NCI-H1105 treated with DMSO at 0.1 percent for 48 hours (cell line): ENCODE measurements at regions not wholly inside any gene's neighbourhood (a gene's known extent, or its start where the extent isn't known, plus 50 kb on each side); places are given as distances from the start of the nearest gene placed in this dataset.
"Not testable (repeated sequence)": the region's sequence is repeated elsewhere in the genome, so short reads cannot be mapped to it uniquely, and the experiment has no call there.

Experiments used
- DNase-seq: peaks from one replicate; lab custom pipeline; 2025; lab: John Stamatoyannopoulos, UW

DNA sequence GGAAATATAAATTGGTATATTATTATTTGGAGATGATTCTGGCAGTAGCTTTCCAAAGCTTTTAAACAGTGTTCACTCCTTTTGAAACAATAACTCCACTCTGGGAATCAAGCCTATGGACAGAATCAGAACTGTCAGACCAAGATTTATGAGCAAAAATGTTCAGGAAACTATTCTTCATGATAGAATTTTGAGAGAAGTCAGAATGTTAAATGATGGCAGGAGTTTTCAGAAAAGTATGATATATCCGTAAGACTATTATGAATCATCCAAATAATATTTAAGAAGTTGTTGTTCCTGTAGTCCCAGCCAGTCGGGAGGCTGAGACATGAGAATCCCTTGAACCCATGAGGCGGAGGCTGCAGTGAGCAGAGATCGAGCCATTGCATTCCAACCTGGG, 50.5 kb upstream of the ADGRG2 start:
- DNase-seq: no peak

DNA sequence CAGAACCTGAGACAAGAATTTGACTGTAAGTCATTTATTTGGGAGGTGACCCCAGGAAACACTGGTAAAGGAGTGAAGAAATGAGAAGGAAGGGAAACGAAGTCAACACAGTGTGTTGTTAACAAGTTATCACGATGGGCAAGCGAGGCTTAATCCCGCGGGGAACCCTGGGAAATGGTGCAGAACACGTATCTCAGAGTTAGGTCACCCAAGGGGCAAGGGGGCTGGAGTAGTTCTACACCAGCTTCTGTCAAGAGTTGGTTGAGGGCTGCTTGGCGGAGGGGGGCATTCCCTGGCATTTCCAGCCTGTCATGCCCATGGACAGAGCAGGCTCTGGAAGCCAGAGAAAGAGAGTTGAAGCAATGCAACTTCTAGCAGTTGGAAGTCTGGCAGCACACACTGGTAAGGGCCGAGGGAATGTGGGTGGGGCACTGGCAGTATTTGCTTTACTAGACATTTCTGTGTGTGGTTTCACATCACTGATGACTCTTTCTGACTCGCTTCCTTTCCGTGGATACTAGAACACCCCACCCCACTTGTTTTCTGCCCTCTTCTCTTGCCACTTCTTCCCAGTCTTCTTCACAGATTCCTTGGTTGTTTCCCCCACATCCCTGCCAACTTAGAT, 52.2 kb upstream of the ADGRG2 start:
- DNase-seq: no peak

DNA sequence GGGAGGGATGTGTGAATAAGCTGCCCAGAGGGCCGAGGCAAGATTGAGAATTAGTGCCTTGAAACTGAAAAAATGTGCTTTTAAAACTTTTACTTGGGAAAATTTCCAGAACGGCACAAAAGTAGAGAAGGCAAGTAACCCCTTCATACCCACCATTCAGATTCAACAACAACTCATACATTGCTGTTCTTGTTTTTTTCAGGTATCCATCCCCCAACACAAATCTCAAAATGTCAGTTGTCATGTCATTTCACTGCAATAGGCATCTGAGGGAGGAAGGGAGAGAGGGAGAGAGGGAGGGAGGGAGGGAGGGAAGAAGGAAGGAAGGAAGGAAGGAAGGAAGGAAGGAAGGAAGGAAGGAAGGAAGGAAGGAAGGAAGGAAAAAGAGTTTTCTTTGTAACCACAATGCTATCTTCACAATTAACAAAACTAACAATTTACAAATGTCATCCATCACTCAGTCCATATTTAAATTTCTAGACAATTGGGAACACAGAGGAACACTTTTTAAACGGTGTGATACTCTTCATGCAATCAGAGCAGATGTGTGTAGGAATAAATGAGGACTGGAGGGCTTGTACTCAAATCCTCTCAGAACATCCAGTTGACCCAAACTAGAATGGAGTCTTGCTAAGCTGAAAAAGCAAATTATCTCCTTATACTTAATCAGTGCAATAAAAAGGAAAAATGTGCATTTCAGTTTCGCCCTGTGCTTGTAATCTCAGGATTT, 54.8 kb upstream of the ADGRG2 start:
- DNase-seq: no peak

DNA sequence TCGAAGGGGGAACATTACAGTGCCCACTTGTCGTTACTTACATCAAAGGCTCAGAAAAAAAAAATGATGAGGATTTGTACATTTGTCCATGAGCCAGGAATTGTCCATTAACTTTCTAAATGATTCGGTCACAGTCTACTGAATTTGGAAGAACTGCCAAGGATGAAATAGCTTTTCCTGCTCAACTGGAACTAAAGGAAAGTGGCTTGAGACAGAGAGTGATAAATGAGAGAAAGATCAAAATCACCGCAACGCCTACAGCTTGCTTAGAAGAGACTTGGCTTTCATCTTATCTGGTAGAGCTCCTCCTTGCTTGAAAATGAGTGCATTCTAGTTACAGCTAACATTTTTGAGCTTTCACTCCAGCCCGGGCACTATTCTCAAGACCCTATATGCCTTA, 55.5 kb upstream of the ADGRG2 start:
- DNase-seq: peak; percentile 73

DNA sequence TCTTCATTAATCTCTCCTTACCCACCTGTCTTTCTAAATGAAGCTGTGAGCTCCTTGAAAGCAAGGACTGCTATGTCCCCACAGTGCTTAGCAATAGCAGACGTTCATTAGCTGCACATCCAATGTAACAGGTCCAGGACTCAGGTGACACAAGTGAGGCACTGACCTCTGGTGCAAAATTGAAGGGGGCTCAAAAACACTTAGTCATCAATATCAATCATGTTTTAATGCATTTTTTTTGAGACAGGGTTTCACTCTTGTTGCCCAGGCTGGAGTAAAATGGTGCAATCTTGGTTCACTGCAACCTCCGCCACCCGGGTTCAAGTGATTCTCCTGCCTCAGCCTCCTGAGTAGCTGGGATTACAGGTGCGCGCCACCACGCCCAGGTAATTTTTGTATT, 56.1 kb upstream of the ADGRG2 start:
- DNase-seq: no peak

DNA sequence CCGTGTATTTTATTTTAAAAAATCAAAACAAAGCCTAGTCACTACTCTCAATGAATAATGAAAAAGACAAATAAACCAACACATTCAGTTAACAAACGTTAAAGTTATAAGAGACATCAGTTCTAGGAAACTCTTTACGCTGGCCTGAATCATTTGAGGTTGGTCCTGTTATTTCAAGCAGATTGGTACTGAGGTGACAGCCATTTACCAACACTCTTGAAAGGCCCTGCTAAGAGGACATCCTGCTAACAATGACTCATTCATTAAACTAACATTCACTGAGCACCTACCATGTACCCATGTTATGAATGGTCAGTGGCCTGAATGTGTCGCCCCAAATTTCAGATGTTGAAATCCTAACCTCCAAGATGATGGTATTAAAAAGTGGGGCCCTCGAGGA, 57.1 kb upstream of the ADGRG2 start:
- DNase-seq: no peak

DNA sequence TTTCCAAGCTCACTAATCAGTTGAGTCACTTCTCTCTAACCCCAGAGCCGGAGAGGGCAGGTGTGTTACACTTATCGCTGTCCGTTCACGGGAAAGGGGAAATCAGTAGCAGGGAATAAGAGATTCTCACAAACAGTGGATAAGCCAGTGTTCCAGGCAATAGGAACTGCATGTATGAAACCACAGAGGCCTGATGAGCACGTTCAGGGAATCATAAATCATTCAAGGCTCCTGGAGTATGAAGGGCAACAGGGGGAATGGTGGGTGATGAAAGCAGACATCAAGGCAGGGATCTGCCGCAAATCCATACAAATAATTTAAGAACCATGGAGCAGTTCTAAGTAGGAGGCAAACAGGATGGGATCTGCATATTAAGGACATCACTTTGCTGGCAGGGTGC, 59.1 kb upstream of the ADGRG2 start:
- DNase-seq: no peak

DNA sequence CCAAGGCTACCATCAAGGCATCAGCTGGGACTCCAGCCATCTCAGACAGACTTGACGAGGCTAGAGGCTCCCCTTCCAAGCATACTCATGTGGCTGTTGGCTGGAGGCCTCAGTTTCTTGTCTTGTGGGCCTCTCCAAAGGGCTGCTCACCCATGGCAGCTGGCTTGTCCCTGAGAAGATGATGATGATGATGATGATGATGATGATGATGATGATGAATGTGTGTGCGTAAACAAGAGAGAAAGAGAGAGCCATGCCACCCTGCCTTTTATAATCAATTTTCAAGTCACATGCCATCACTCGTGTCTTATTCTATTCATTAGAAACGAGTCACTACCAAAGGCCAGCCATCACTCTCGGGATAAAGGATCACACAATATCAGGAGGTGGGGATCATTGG, 60.5 kb upstream of the ADGRG2 start:
- DNase-seq: no peak

DNA sequence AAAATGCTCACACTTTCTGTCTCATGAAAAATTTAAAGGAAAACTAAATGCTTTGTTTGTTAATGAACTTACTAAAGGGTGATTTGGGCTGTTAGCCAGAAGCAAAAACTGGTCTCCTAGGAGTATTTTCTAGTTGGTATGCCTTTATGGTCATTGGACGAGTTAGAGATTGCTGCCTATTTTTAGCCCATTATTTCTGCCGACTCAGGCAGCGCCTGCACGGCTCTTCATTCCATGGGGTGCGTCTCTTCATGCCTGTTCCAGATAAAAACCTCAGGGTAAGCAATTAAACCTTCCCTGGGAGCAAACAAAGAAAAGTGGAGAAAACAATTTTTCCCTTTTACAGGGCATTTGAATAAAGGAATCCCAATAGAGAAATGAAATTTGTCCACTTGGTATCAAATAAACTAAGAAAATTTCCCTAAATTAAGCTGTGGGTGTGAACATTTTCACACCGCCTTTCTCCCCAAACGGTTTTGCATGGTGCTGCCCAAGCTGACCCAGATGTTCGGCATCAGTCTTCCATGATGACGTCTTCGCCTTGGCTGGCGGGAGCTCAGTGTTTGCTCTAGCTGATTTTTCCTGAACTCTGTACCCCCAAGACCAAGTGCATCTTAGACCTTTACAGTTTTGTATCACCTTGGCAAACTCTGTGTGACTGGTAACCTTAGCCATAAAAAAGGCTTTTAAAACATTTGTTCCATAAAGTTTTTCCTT, 61.7 kb upstream of the ADGRG2 start:
- peak; percentile 24 for DNase-seq

DNA sequence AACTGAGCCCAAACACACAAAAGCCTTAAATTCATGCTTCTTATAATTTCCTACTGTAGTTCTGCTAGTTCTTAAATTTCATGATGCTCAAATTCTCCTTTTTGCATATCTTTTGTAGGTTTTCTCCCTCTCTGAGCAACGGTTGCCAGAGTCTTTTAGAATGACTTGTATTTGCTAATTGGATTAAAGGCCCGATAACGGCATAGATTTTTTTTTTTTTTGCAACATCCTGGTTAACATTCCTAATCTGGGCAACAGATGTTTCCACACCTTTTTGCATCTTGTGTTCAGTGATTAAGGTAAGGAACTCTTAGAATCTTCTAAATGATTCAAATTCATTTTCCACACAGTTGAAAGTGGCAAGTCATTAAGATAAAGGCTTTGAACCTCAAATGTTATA, 66.3 kb upstream of the ADGRG2 start:
- no peak for DNase-seq

DNA sequence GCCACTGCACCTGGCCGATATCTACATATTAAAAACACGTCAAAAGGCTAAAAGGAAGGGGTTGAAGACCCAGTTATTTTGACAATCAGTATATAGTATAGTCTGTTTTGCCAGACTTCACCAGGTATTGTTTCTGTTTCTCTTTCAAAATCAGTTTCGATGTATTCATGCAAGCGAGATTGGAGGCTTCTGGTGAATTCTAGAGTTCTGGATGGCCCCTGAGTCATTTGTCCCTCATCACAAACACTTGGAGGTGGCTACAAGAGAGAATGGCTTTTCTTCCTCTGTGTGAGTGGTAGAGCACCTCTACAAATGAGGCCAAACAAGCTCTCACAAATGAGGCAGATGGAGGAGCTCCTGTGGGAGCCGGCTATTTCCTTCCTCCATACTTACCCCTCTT, 68.6 kb upstream of the ADGRG2 start:
- no peak for DNase-seq

DNA sequence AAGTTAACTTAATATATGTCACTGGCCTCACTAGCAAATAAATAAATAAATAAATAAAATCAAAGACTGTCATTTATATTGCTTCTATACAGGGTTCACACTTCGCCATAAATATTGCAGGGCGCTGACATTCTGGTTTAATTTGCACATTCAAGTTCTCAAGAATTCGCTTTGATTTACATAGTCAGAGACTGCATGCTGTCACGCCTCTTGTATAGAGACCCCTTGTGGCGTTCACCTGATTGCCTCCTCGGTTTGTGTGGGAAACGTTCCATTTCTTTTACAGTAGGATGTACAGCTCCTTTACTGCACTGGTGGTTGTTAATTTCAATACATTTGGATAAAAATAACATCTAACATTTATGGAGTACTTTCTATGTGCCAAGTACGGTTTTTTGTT, 71.3 kb upstream of the ADGRG2 start:
- no peak for DNase-seq

DNA sequence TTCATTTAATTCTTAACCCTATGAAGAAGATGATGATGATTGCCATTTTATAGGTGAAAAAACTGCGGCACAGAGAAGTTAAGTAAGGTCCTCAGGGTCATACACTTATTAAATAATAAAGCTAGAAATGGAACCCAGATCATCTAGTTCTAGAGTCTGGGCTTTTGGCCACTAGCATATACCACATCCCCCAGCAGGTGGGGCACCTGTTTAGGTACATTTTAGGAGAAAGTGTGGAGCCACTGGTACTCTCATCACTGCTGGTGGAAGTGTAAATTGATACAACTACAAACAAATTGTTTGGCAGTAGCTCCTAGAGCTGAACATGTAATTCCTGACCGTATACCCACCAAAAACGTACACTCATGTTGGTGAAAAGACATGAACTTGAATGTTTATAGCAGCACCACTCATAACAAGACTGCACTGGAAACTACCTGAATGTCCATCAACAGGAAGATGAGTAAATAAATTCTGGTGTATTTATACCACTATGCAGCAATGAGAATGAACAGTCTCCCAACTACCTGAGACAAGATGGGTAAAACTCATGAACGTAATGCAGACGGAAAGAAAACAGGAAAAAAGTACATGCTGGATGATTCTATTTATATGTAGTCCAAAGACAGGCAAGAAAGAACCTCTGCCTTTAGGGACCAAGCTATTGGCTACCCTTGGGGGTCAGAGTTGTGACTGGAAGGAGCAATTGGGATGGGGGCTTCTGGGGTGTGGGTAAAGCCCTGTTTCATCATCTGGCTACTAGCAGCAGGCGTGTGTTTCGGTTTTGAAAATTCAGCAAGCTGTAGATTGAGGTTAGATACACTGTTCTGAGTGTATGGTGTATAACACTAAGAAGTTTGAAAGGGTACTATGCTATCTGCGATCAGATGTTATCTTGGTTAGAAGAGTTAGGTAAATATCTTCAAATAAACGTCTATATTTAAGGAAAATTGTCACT, 72.3 kb upstream of the ADGRG2 start:
- no peak for DNase-seq

DNA sequence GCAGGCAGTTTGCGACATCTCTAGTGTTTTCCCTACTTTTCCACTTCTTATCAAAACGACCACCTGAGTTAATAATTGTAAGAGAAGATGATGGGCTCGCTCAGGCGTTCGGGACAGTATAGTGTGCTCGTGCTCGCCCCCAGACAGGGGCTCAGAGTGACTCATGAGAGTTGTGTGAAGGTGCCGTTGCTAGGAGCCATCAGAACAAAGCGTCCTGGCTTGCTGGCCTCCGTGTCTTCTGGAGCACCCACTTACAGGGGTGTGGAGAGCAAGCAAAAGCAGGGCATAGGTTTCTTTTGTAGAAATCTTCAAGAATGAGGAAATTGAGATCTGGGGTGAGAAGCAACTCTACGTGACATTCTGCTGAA, 73.0 kb upstream of the ADGRG2 start:
- DNase-seq: no peak

DNA sequence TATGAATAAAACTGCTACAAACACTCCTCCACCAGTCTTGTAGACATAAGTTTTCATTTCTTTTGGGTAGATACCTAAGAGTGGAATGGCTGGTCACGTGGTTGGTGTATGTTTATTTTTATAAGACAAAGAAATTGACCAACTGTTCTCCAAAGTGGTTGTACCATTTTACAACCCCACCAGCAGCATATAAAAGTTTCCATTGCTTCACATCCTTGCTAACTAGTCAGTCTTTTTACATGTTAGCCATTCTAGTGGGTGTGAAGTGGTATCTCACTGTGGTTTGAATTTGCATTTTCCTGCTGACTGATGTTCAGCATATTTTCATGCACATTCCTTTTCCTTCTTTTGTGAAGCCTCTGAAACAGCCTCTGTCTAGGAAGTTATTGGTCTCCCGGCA, 76.2 kb upstream of the ADGRG2 start:
- no peak for DNase-seq

DNA sequence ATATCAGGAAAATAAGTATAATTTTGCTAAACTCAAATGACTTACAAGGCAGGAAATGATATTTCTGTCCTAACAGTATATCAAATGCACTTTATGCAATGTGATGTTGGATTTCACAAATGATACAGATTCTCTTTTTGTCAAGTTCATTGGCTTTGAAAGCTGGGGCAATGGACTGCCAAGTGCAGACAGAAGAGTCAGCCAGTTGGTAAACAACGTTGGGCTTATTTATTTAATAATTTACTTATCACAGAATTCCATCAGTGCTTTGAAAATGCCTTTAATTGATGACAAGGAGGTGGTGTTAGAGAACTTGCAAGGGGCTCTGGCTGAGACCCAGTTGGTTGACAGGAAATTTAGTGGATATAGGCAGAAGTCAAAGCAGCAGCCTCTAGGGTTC, 79.9 kb upstream of the ADGRG2 start:
- DNase-seq: no peak

DNA sequence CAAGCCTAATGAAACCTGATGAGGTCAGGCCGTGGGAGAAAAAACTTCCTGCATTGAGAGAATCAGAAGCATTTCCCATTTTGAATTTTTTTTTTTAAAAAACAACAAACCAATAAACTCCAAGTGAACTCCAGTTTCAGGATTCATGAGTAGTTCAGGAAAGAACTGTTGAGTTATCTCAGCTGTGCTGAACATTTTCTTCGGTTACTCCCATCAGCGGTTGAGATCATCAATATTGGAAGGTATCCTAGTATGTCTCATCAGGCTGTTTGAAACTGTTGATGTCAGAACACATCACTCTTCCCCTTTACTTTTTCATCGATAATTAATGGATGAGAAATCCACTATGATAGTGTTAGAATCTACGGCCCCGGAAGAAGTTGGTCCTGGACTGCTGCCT, 82.4 kb upstream of the ADGRG2 start:
- no peak for DNase-seq

DNA sequence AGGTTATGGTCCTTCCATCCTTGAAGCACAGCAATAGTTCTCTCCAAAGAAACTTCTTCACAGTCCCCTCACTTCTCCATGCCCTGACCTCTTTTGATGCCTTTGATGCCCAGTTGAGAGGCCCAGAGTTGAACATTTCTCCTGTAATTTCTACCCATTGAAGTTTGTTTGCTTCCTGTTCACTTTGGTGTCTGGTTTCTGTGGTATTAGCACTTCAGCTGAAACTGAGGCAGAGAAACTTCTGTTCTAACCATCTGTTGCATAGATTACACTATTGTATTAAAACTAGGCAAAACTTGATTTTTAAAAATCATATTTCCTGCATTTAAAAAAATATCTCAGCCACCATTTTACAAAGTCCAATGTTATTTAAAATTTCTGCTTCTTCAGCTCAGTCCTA, 89.8 kb upstream of the ADGRG2 start:
- DNase-seq: no peak

DNA sequence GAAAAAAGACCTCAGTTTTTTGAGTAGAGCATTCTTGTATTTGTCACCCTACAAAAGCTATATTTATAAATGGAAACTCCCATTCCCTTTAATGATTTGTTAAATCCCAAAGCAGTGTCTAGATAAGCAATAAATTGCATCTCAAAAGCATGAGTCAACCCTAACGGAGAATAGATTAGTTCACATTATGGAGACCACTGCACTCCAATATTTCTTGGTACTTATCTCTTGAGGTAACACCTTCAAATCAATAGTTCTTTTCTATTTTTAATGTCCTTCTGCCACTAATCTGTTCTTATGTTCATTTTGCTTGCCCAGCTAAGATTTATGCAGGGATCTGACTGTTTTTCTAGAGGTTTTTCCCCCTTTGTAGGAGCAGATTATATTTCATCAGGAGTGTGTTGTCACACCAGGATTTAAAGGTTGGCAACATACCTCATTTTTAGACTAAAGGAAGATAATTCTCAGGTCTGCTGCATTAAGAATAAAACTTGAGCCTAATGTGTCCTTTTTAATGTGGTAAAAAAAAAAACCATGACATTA, 91.4 kb upstream of the ADGRG2 start:
- no peak for DNase-seq

DNA sequence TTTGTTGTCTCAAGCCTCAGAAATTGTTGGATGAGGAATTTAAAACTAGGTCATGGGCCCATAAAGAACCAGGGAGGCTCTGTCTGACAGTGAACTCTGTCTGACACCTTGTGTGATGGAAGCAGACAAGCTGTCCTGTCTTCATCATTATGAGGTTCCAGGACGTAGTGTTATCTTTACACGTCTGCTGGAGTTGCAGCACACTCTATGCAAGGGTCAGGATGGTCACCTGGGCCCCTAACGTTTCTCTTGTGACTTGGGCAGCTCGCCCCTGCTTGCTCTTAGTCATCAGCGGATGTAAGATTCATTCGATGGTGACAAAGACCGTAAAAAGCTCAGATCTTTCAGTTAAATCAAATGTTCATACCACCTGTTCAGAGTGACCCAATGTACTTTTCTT, 92.0 kb upstream of the ADGRG2 start:
- DNase-seq: no peak

DNA sequence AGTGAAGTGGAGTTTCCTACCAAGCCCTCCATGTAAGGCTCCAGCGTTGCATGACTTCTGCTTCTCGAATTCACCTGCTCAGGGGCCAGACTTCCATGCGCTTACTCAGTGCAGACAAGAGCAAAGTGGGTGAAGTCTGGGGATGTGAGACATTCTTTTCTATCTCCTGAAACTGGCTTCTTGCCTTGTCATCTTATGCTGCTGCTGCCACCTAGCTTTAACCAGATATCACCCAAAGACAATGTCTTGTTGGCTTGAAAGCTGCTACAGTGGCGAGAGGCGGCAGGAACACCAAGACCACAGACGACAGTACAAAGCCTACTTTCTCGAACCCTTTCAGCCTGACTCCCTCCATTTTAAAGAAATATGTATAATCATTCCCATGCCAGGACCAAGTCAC, 103.6 kb upstream of the ADGRG2 start:
- no peak for DNase-seq

DNA sequence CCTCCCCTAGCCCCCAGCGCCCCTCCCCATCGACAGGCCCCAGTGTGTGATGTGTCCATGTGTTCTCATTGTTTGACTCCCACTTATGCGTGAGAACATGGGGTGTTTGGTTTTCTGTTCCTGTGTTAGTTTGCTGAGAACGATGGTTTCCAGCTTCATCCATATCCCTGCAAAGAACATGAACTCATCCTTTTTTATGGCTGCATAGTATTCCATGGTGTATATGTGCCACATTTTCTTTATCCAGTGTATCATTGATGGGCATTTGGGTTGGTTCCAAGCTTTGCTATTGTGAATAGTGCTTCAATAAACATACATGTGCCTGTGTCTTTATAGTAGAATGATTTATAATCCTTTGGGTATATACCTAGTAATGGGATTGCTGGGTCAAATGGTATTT, 107.6 kb upstream of the ADGRG2 start:
- not testable (repeated sequence) for DNase-seq
